ENCODE measurements at regions not wholly inside any gene's neighbourhood (a gene's known extent, or its start where the extent isn't known, plus 50 kb on each side); places are given as distances from the start of the nearest gene placed in this dataset.

- no peak overlapping the region for H3K4me2 ChIP-seq (replicated peaks; ENCODE audit: low read depth, low read length, poor library complexity, severe bottlenecking)
- no peaks in the 10 kb centered on the region for H3K36me3 ChIP-seq (replicated peaks in 1 of 2; ENCODE audit: control extremely low read depth in 1 of 2, control insufficient read depth in 1 of 2, extremely low read depth in 1 of 2, insufficient read depth in 2 of 2, low read length in 1 of 2)
- ChIA-PET CTCF (no interaction called here), POLR2A (no interaction called here)
- intact Hi-C loops (cut with micrococcal nuclease), result no loop called here
- H3K79me2 ChIP-seq (ENCODE audit: control insufficient read depth, insufficient read depth, low read length), result no peaks in the 10 kb centered on the region
- ATAC-seq (ENCODE audit: low read depth), result no peak
- H2AFZ ChIP-seq (ENCODE audit: insufficient read depth, low read depth, low read length, poor library complexity, severe bottlenecking), result no peak overlapping the region
- TF ChIP-seq EZH2 (IDR thresholded peaks at IDR 0.05; ENCODE audit: borderline replicate concordance, insufficient read depth, low read depth, low read length, poor library complexity, severe bottlenecking), result no peak
- TF ChIP-seq CTCF (IDR thresholded peaks at IDR 0.05), result no peak
- H3K4me1 Mint-ChIP-seq, result no peaks in the 10 kb centered on the region
- H4K20me1 ChIP-seq (ENCODE audit: control insufficient read depth, insufficient read depth, low read length, poor library complexity, severe bottlenecking), result no peaks in the 10 kb centered on the region
- no CpG with 5 or more reads among the region's 3 CpGs for WGBS (ENCODE audit: insufficient coverage)
- H3K27me3 Mint-ChIP-seq, result no peaks in the 10 kb centered on the region
- H3K4me3 Mint-ChIP-seq, result no peak overlapping the region
- H3K27ac ChIP-seq (ENCODE audit: low read length in 2 of 2), result no peak overlapping the region
- H3K27ac Mint-ChIP-seq, result no peak overlapping the region
- no peak for DNase-seq
- no peaks in the 10 kb centered on the region for H3K9me3 Mint-ChIP-seq (ENCODE audit: insufficient read depth)
- no peaks in the 10 kb centered on the region for H3K9me3 ChIP-seq (ENCODE audit: control extremely low read depth in 1 of 3, control insufficient read depth in 2 of 3, insufficient read depth in 1 of 3, low read length in 2 of 3)
- H3K4me1 ChIP-seq (ENCODE audit: control insufficient read depth in 2 of 2, insufficient read depth in 2 of 2, low read length in 2 of 2), result no peaks in the 10 kb centered on the region
- H3K27me3 ChIP-seq (replicated peaks in 1 of 4; ENCODE audit: control extremely low read depth in 1 of 4, control insufficient read depth in 3 of 4, insufficient read depth in 4 of 4, low read length in 3 of 4), result no peaks in the 10 kb centered on the region
- no peak overlapping the region for H3K9ac ChIP-seq (ENCODE audit: low read length)
- H3K4me3 ChIP-seq (ENCODE audit: control extremely low read depth in 1 of 5, extremely low read depth in 1 of 5, insufficient read depth in 1 of 5, low read depth in 2 of 5, low read length in 4 of 5), result no peak overlapping the region
Measured at GRCh38 chr7:19408706-19409220, 263.5 kb upstream of the FERD3L start.

GRCh38 chr7:19407270-19407669 lies 262.0 kb upstream of the FERD3L start:
- no peak for ATAC-seq (ENCODE audit: low read depth)
- no peaks in the 10 kb centered on the region for H3K4me1 ChIP-seq (ENCODE audit: control insufficient read depth in 2 of 2, insufficient read depth in 2 of 2, low read length in 2 of 2)
- no peak overlapping the region for H3K27ac ChIP-seq (ENCODE audit: low read length in 2 of 2)
- ChIA-PET CTCF (no interaction called here), POLR2A (no interaction called here)
- H3K36me3 ChIP-seq (replicated peaks in 1 of 2; ENCODE audit: control extremely low read depth in 1 of 2, control insufficient read depth in 1 of 2, extremely low read depth in 1 of 2, insufficient read depth in 2 of 2, low read length in 1 of 2), result no peaks in the 10 kb centered on the region
- H3K27me3 ChIP-seq (replicated peaks in 1 of 4; ENCODE audit: control extremely low read depth in 1 of 4, control insufficient read depth in 3 of 4, insufficient read depth in 4 of 4, low read length in 3 of 4), result no peaks in the 10 kb centered on the region
- no peaks in the 10 kb centered on the region for H3K9me3 ChIP-seq (ENCODE audit: control extremely low read depth in 1 of 3, control insufficient read depth in 2 of 3, insufficient read depth in 1 of 3, low read length in 2 of 3)
- H3K27me3 Mint-ChIP-seq, result no peaks in the 10 kb centered on the region
- H3K4me1 Mint-ChIP-seq, result no peaks in the 10 kb centered on the region
- H3K9me3 Mint-ChIP-seq (ENCODE audit: insufficient read depth), result no peaks in the 10 kb centered on the region
- no peak overlapping the region for H3K9ac ChIP-seq (ENCODE audit: low read length)
- no peaks in the 10 kb centered on the region for H4K20me1 ChIP-seq (ENCODE audit: control insufficient read depth, insufficient read depth, low read length, poor library complexity, severe bottlenecking)
- H3K4me2 ChIP-seq (replicated peaks; ENCODE audit: low read depth, low read length, poor library complexity, severe bottlenecking), result no peak overlapping the region
- no peak overlapping the region for H3K4me3 ChIP-seq (ENCODE audit: control extremely low read depth in 1 of 5, extremely low read depth in 1 of 5, insufficient read depth in 1 of 5, low read depth in 2 of 5, low read length in 4 of 5)
- H3K79me2 ChIP-seq (ENCODE audit: control insufficient read depth, insufficient read depth, low read length), result no peaks in the 10 kb centered on the region
- no peak for DNase-seq
- TF ChIP-seq CTCF (IDR thresholded peaks at IDR 0.05), result no peak
- TF ChIP-seq EZH2 (IDR thresholded peaks at IDR 0.05; ENCODE audit: borderline replicate concordance, insufficient read depth, low read depth, low read length, poor library complexity, severe bottlenecking), result no peak
- H3K4me3 Mint-ChIP-seq, result no peak overlapping the region
- intact Hi-C loops (cut with micrococcal nuclease), result no loop called here
- no peak overlapping the region for H2AFZ ChIP-seq (ENCODE audit: insufficient read depth, low read depth, low read length, poor library complexity, severe bottlenecking)
- 89% methylated on average over 3 of the region's 4 CpGs for WGBS (ENCODE audit: insufficient coverage)
- H3K27ac Mint-ChIP-seq, result no peak overlapping the region

All from B cell (primary cell).